ENCODE measurements at regions not wholly inside any gene's neighbourhood (a gene's known extent, or its start where the extent isn't known, plus 50 kb on each side); places are given as distances from the start of the nearest gene placed in this dataset.

DNA sequence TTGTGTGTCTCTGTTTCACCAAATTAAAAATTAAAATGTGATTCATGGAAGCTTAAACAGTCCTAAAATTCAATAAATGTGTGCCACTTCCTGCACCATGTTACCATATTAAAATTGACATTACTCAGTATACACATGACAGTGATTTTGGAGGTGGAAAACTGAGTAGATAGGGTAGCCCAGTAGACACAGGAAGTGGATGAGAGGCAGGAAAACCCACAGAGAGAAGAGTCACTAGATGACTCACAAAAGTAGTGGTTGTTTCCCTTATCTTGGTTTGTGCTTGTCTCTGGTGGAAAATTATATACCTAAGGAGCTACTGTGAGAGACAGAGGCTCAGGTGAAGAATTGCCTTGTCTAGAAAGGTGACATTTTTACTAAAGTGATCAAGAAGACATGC lies 375.8 kb upstream of the CXorf51B start:
- Mint-ChIP-seq H3K27ac (no peak overlapping the region), H3K27me3 (ENCODE audit: low read depth) (no peaks in the 10 kb centered on the region; the same call in 1 of the 2 replicates), H3K4me1 (no peaks in the 10 kb centered on the region), H3K9me3 (peaks cover 47% of the 10 kb centered on the region), H3K4me3 (no peak overlapping the region), H3K36me3 (peaks cover 31% of the 10 kb centered on the region)
- CTCF ChIA-PET: no interaction called here
- TF ChIP-seq SP1 (CRISPR knock-in tag; conservative IDR thresholded peaks at IDR 0.05) (no peak), ATF1 (CRISPR knock-in tag; IDR thresholded peaks at IDR 0.05) (no peak), ZNF232 (CRISPR knock-in tag; IDR thresholded peaks at IDR 0.05) (no peak), OVOL2 (CRISPR knock-in tag; IDR thresholded peaks at IDR 0.05; ENCODE audit: borderline replicate concordance) (no peak), ZNF671 (CRISPR knock-in tag; IDR thresholded peaks at IDR 0.05) (no peak), ESRRA (CRISPR knock-in tag; IDR thresholded peaks at IDR 0.05; ENCODE audit: borderline replicate concordance) (no peak)
- TF ChIP-seq, protein P1, sequence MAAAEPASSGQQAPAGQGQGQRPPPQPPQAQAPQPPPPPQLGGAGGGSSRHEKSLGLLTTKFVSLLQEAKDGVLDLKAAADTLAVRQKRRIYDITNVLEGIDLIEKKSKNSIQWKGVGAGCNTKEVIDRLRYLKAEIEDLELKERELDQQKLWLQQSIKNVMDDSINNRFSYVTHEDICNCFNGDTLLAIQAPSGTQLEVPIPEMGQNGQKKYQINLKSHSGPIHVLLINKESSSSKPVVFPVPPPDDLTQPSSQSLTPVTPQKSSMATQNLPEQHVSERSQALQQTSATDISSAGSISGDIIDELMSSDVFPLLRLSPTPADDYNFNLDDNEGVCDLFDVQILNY (CRISPR knock-in tag; IDR thresholded peaks at IDR 0.05): no peak
- TF ChIP-seq, protein P2, sequence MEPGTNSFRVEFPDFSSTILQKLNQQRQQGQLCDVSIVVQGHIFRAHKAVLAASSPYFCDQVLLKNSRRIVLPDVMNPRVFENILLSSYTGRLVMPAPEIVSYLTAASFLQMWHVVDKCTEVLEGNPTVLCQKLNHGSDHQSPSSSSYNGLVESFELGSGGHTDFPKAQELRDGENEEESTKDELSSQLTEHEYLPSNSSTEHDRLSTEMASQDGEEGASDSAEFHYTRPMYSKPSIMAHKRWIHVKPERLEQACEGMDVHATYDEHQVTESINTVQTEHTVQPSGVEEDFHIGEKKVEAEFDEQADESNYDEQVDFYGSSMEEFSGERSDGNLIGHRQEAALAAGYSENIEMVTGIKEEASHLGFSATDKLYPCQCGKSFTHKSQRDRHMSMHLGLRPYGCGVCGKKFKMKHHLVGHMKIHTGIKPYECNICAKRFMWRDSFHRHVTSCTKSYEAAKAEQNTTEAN (CRISPR knock-in tag; IDR thresholded peaks at IDR 0.05): no peak
- TF ChIP-seq, protein P3, sequence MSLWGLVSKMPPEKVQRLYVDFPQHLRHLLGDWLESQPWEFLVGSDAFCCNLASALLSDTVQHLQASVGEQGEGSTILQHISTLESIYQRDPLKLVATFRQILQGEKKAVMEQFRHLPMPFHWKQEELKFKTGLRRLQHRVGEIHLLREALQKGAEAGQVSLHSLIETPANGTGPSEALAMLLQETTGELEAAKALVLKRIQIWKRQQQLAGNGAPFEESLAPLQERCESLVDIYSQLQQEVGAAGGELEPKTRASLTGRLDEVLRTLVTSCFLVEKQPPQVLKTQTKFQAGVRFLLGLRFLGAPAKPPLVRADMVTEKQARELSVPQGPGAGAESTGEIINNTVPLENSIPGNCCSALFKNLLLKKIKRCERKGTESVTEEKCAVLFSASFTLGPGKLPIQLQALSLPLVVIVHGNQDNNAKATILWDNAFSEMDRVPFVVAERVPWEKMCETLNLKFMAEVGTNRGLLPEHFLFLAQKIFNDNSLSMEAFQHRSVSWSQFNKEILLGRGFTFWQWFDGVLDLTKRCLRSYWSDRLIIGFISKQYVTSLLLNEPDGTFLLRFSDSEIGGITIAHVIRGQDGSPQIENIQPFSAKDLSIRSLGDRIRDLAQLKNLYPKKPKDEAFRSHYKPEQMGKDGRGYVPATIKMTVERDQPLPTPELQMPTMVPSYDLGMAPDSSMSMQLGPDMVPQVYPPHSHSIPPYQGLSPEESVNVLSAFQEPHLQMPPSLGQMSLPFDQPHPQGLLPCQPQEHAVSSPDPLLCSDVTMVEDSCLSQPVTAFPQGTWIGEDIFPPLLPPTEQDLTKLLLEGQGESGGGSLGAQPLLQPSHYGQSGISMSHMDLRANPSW (CRISPR knock-in tag; conservative IDR thresholded peaks at IDR 0.05; ENCODE audit: low read depth): no peak
- TF ChIP-seq, protein P4, sequence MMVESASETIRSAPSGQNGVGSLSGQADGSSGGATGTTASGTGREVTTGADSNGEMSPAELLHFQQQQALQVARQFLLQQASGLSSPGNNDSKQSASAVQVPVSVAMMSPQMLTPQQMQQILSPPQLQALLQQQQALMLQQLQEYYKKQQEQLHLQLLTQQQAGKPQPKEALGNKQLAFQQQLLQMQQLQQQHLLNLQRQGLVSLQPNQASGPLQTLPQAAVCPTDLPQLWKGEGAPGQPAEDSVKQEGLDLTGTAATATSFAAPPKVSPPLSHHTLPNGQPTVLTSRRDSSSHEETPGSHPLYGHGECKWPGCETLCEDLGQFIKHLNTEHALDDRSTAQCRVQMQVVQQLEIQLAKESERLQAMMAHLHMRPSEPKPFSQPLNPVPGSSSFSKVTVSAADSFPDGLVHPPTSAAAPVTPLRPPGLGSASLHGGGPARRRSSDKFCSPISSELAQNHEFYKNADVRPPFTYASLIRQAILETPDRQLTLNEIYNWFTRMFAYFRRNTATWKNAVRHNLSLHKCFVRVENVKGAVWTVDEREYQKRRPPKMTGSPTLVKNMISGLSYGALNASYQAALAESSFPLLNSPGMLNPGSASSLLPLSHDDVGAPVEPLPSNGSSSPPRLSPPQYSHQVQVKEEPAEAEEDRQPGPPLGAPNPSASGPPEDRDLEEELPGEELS (CRISPR knock-in tag; IDR thresholded peaks at IDR 0.05): no peak
- TF ChIP-seq, protein P5, sequence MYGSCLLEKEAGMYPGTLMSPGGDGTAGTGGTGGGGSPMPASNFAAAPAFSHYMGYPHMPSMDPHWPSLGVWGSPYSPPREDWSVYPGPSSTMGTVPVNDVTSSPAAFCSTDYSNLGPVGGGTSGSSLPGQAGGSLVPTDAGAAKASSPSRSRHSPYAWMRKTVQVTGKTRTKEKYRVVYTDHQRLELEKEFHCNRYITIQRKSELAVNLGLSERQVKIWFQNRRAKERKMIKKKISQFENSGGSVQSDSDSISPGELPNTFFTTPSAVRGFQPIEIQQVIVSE (CRISPR knock-in tag; IDR thresholded peaks at IDR 0.05; ENCODE audit: borderline replicate concordance): no peak
- TF ChIP-seq, protein P6, sequence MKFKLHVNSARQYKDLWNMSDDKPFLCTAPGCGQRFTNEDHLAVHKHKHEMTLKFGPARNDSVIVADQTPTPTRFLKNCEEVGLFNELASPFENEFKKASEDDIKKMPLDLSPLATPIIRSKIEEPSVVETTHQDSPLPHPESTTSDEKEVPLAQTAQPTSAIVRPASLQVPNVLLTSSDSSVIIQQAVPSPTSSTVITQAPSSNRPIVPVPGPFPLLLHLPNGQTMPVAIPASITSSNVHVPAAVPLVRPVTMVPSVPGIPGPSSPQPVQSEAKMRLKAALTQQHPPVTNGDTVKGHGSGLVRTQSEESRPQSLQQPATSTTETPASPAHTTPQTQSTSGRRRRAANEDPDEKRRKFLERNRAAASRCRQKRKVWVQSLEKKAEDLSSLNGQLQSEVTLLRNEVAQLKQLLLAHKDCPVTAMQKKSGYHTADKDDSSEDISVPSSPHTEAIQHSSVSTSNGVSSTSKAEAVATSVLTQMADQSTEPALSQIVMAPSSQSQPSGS (CRISPR knock-in tag; IDR thresholded peaks at IDR 0.05; ENCODE audit: borderline replicate concordance, low read depth): no peak
- TF ChIP-seq, protein P7, sequence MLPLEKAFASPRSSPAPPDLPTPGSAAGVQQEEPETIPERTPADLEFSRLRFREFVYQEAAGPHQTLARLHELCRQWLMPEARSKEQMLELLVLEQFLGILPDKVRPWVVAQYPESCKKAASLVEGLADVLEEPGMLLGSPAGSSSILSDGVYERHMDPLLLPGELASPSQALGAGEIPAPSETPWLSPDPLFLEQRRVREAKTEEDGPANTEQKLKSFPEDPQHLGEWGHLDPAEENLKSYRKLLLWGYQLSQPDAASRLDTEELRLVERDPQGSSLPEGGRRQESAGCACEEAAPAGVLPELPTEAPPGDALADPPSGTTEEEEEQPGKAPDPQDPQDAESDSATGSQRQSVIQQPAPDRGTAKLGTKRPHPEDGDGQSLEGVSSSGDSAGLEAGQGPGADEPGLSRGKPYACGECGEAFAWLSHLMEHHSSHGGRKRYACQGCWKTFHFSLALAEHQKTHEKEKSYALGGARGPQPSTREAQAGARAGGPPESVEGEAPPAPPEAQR (CRISPR knock-in tag; IDR thresholded peaks at IDR 0.05): no peak
- TF ChIP-seq, protein P8, sequence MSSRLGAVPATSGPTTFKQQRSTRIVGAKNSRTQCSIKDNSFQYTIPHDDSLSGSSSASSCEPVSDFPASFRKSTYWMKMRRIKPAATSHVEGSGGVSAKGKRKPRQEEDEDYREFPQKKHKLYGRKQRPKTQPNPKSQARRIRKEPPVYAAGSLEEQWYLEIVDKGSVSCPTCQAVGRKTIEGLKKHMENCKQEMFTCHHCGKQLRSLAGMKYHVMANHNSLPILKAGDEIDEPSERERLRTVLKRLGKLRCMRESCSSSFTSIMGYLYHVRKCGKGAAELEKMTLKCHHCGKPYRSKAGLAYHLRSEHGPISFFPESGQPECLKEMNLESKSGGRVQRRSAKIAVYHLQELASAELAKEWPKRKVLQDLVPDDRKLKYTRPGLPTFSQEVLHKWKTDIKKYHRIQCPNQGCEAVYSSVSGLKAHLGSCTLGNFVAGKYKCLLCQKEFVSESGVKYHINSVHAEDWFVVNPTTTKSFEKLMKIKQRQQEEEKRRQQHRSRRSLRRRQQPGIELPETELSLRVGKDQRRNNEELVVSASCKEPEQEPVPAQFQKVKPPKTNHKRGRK (CRISPR knock-in tag; IDR thresholded peaks at IDR 0.05; ENCODE audit: borderline replicate concordance): no peak
- ATAC-seq: no peak
- no peak for DNase-seq (ENCODE audit: low spot score)
- POLR2A ChIA-PET: no interaction called here
